Naive thymus-derived CD4-positive, alpha-beta T cell (primary cell): ENCODE measurements at regions not wholly inside any gene's neighbourhood (a gene's known extent, or its start where the extent isn't known, plus 50 kb on each side); places are given as distances from the start of the nearest gene placed in this dataset.
"Not testable (repeated sequence)": the region's sequence is repeated elsewhere in the genome, so short reads cannot be mapped to it uniquely, and the experiment has no call there.

ENCODE experiments used
- ATAC-seq: fragments of 150-1000 bp; cut with Tn5 transposase; 2 replicates; pipeline ENCODE4 v1.10.0; 2021; ENCODE audit warnings: mild to moderate bottlenecking, moderate library complexity
- CTCF ChIA-PET: fragments of 350-600 bp; sonication (Branson Sonifier 250); formaldehyde crosslinking; loops from one replicate; lab custom pipeline; 2021; ENCODE audit warnings: antibody characterized with exemption; lab: Charles Lee
- POLR2A ChIA-PET: fragments of 350-600 bp; sonication (Branson Sonifier 250); formaldehyde crosslinking; loops from one replicate; lab custom pipeline; 2021; ENCODE audit warnings: antibody characterized with exemption, inconsistent platforms; lab: Charles Lee
- DNase-seq, 9 donors: peaks; one replicate each; pipeline versions ENCODE4 v3.0.0 to v3.0.0-alpha.2; 2020 to 2022; ENCODE audit warnings: mixed read lengths in 1 of 9
- H3K27ac ChIP-seq: one replicate; pipeline ENCODE4 v1.7.0; 2013; ENCODE audit warnings: mild to moderate bottlenecking, low read depth, low read length, moderate library complexity
- H3K27me3 ChIP-seq, 2 donors: one replicate each; pipeline ENCODE4 v1.7.0; 2013; ENCODE audit warnings: low read length in 2 of 2, mild to moderate bottlenecking in 2 of 2, moderate library complexity in 2 of 2; ENCODE audit not compliant: control insufficient read depth in 2 of 2, insufficient read depth in 2 of 2
- H3K36me3 ChIP-seq, 3 experiments: 1 replicate in 2 of 3; 2 replicates in 1 of 3; pipeline ENCODE4 v1.7.0; 2013; ENCODE audit warnings: low read length in 3 of 3, mild to moderate bottlenecking in 3 of 3, moderate library complexity in 1 of 3; ENCODE audit not compliant: insufficient read depth in 3 of 3, control insufficient read depth in 2 of 3
- H3K4me1 ChIP-seq, 2 donors: one replicate each; pipeline ENCODE4 v1.7.0; 2013; ENCODE audit warnings: low read length in 2 of 2, mild to moderate bottlenecking in 2 of 2, moderate library complexity in 1 of 2; ENCODE audit not compliant: control insufficient read depth in 2 of 2, insufficient read depth in 2 of 2
- H3K4me3 ChIP-seq: 2 replicates; pipeline ENCODE4 v1.7.0; 2013; ENCODE audit warnings: mild to moderate bottlenecking, low read length
- H3K9me3 ChIP-seq, 3 experiments: 1 replicate in 2 of 3; 2 replicates in 1 of 3; pipeline ENCODE4 v1.7.0; 2013; ENCODE audit warnings: low read length in 3 of 3; ENCODE audit not compliant: control insufficient read depth in 2 of 3
- H3K27ac Mint-ChIP-seq, 9 donors: one replicate each; pipeline ENCODE4 v1.8.0; 2020 to 2022; ENCODE audit warnings: mixed read lengths in 9 of 9, mild to moderate bottlenecking in 8 of 9, moderate library complexity in 5 of 9, inconsistent platforms in 2 of 9
- H3K27me3 Mint-ChIP-seq, 5 donors: one replicate each; pipeline ENCODE4 v1.8.0; 2021 to 2022; ENCODE audit warnings: mixed read lengths in 5 of 5, mild to moderate bottlenecking in 1 of 5
- H3K36me3 Mint-ChIP-seq, 5 donors: one replicate each; pipeline ENCODE4 v1.8.0; 2020 to 2022; ENCODE audit warnings: mixed read lengths in 5 of 5, mild to moderate bottlenecking in 3 of 5, inconsistent platforms in 1 of 5
- H3K4me1 Mint-ChIP-seq, 7 donors: one replicate each; pipeline ENCODE4 v1.8.0; 2020 to 2022; ENCODE audit warnings: mixed read lengths in 7 of 7, mild to moderate bottlenecking in 3 of 7, inconsistent platforms in 1 of 7
- H3K4me3 Mint-ChIP-seq, 10 donors: one replicate each; pipeline ENCODE4 v1.8.0; 2020 to 2022; ENCODE audit warnings: mild to moderate bottlenecking in 10 of 10, mixed read lengths in 10 of 10, moderate library complexity in 6 of 10, inconsistent platforms in 2 of 10
- H3K9me3 Mint-ChIP-seq, 11 donors: one replicate each; pipeline ENCODE4 v1.8.0; 2020 to 2022; ENCODE audit warnings: mixed read lengths in 11 of 11, mild to moderate bottlenecking in 4 of 11, inconsistent platforms in 1 of 11, moderate library complexity in 1 of 11
- intact Hi-C, 2 donors: fragments of 100-400 bp; cut with micrococcal nuclease; formaldehyde crosslinking; loops; one replicate each; pipeline ENCODE4 v1.15.1; 2023

DNA sequence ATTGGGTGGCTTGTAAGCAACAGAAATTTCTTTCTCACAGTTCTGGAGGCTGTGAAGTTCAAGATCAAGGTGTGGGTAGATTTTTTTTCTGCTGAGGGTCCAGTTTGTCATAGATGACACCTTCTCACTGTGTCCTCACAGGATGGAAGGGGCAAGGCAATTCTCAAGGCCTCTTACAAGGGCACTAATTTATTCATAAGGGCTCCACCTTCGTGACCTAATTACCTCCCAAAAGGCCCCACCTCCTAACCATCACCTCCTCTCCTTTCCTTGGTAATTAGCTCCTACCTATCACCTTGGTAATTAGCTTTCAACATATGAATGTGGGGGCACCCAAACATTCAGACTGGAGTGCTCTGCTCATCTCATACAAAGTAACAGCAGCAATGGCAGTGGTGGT lies 92.3 kb upstream of the CD44 start:
- H3K27me3 Mint-ChIP-seq = peaks cover 0 to 8% (median 0%) of the 10 kb centered on the region in 5 donors
- DNase-seq (peak in 1 of 9 donors; percentile 21), ATAC-seq (no peak)
- intact Hi-C loops = loop anchor here (1.0 to 5.0 kb wide), 4 partner anchors 13 to 129 kb away; partner anchors contain the start of genes APIP (in 1 of the 2) and PDHX (in 1 of the 2)
- CTCF ChIA-PET = interaction anchor here (0.9 to 1.9 kb wide), 5 partner anchors 17 to 126 kb away, joined by 3 to 8 read pairs (median 5); no protein-coding TSS in a partner anchor
- H3K4me1 Mint-ChIP-seq = peaks cover 62 to 99% (median 95%) of the 10 kb centered on the region in 7 donors
- peaks cover 0 to 35% (median 0%) of the 10 kb centered on the region in 5 donors for H3K36me3 Mint-ChIP-seq
- peak overlapping the region; percentile 2 for H3K4me3 ChIP-seq
- peak overlapping the region; percentile 90 to 100 (median 99) for H3K27ac Mint-ChIP-seq
- H3K4me1 ChIP-seq = peaks cover 44 to 88% of the 10 kb centered on the region in 2 donors
- H3K9me3 ChIP-seq = no peaks in the 10 kb centered on the region
- POLR2A ChIA-PET = interaction anchor here (0.6 to 6.6 kb wide), 19 partner anchors 12 to 147 kb away, joined by 3 to 75 read pairs (median 6); partner anchors contain the start of gene CD44
- peak overlapping the region; percentile 89 for H3K27ac ChIP-seq
- no peaks in the 10 kb centered on the region for H3K27me3 ChIP-seq
- H3K9me3 Mint-ChIP-seq = peaks cover 0 to 17% (median 0%) of the 10 kb centered on the region in 11 donors
- no peaks in the 10 kb centered on the region for H3K36me3 ChIP-seq
- peak overlapping the region in 9 of 10 donors; percentile 27 to 84 (median 72) for H3K4me3 Mint-ChIP-seq

DNA sequence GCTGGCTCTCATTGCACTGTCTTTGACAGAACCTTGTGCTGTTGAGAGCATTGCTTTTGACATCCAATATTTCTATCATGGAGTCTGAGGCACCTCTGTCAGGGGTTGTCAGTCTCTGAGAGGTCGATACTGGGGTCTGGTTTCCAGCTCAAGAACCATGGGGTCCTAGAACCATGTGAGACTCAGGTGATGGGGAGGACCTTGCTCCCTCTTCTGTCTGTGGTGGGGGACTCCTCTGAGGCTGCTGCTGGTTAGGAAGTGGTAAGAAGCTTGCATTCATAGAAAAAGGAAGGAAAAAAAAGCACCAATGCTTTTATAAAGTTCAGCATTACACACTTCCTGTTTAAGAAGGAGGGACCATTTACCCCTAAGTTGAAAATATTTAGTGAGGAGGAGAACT lies 91.8 kb upstream of the CD44 start:
- peaks cover 0 to 7% (median 0%) of the 10 kb centered on the region in 5 donors for H3K27me3 Mint-ChIP-seq
- H3K36me3 Mint-ChIP-seq = peaks cover 0 to 35% (median 1%) of the 10 kb centered on the region in 5 donors
- H3K27ac Mint-ChIP-seq = peak overlapping the region; percentile 90 to 100 (median 99)
- ChIA-PET CTCF (interaction anchor here (0.6 to 1.3 kb wide), 9 partner anchors 18 to 345 kb away, joined by 3 to 8 read pairs (median 3); no protein-coding TSS in a partner anchor), POLR2A (interaction anchor here (0.6 to 5.5 kb wide), 19 partner anchors 11 to 187 kb away, joined by 3 to 66 read pairs (median 5); partner anchors contain the start of gene CD44)
- peak overlapping the region; percentile 27 to 84 (median 71) for H3K4me3 Mint-ChIP-seq
- Histone ChIP-seq H3K27me3 (no peaks in the 10 kb centered on the region), H3K27ac (peak overlapping the region; percentile 89), H3K4me1 (peaks cover 44 to 87% of the 10 kb centered on the region in 2 donors), H3K36me3 (no peaks in the 10 kb centered on the region), H3K9me3 (no peaks in the 10 kb centered on the region), H3K4me3 (no peak overlapping the region)
- DNase-seq (peak in 8 of 9 donors; percentile 47 to 88 (median 84)), ATAC-seq (peak; percentile 79)
- peaks cover 0 to 17% (median 0%) of the 10 kb centered on the region in 11 donors for H3K9me3 Mint-ChIP-seq
- peaks cover 66 to 99% (median 95%) of the 10 kb centered on the region in 7 donors for H3K4me1 Mint-ChIP-seq
- intact Hi-C loops = loop anchor here (1.0 to 5.0 kb wide), 4 partner anchors 12 to 130 kb away; partner anchors contain the start of genes APIP (in 1 of the 2) and PDHX (in 1 of the 2)

DNA sequence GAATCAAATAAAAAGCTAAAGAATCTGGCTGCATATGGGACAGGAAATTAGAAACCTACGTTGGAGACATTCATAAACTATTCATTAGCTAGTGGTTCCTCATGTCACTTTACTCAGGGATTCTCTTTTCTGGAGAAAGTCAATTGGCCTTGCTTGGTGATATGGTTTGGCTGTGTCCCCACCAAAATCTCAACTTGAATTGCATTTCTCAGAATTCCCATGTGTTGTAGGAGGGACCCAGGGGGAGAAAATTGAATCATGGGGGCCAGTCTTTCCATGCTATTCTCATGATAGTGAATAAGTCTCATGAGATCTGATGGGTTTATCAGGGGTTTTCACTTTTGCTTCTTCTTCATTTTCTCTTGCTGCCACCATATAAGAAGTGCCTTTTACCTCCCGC lies 91.2 kb upstream of the CD44 start:
- no peak overlapping the region for H3K4me3 ChIP-seq
- no peaks in the 10 kb centered on the region for H3K36me3 ChIP-seq
- no peaks in the 10 kb centered on the region for H3K27me3 ChIP-seq
- Mint-ChIP-seq H3K36me3 (peaks cover 0 to 39% (median 4%) of the 10 kb centered on the region in 5 donors), H3K27me3 (peaks cover 0 to 6% (median 0%) of the 10 kb centered on the region in 5 donors), H3K4me3 (peak overlapping the region; percentile 27 to 84 (median 72)), H3K9me3 (peaks cover 0 to 21% (median 0%) of the 10 kb centered on the region in 11 donors), H3K4me1 (peaks cover 66 to 99% (median 95%) of the 10 kb centered on the region in 7 donors), H3K27ac (peak overlapping the region; percentile 90 to 100 (median 99))
- H3K27ac ChIP-seq = peak overlapping the region; percentile 89
- intact Hi-C loops = loop anchor here (1.0 to 5.0 kb wide), 4 partner anchors 12 to 130 kb away; partner anchors contain the start of genes APIP (in 1 of the 2) and PDHX (in 1 of the 2)
- H3K4me1 ChIP-seq = peaks cover 44 to 82% of the 10 kb centered on the region in 2 donors
- no peaks in the 10 kb centered on the region for H3K9me3 ChIP-seq
- POLR2A ChIA-PET = interaction anchor here (0.7 to 5.5 kb wide), 17 partner anchors 11 to 187 kb away, joined by 3 to 66 read pairs (median 5); partner anchors contain the start of gene CD44
- CTCF ChIA-PET = interaction anchor here (0.6 to 1.3 kb wide), 7 partner anchors 18 to 344 kb away, joined by 3 to 8 read pairs (median 3); no protein-coding TSS in a partner anchor
- DNase-seq = no peak
- ATAC-seq = no peak

GRCh38 chr11:35048346-35048745 lies 90.6 kb upstream of the CD44 start:
- H3K27ac Mint-ChIP-seq = peak overlapping the region; percentile 90 to 100 (median 99)
- H3K9me3 Mint-ChIP-seq = peaks cover 0 to 23% (median 0%) of the 10 kb centered on the region in 11 donors
- not testable (repeated sequence) for H3K36me3 ChIP-seq, H3K9me3 ChIP-seq, DNase-seq, ATAC-seq, H3K27me3 ChIP-seq, H3K4me3 ChIP-seq, H3K27me3 Mint-ChIP-seq
- intact Hi-C loops = loop anchor here in 1 of 2 donors (5.0 kb wide), 1 partner anchor 131 kb away; the partner anchor contains the start of genes APIP and PDHX
- H3K36me3 Mint-ChIP-seq = peaks cover 0 to 44% (median 4%) of the 10 kb centered on the region in 5 donors
- peaks cover 66 to 97% (median 91%) of the 10 kb centered on the region in 7 donors for H3K4me1 Mint-ChIP-seq
- Histone ChIP-seq H3K27ac (peak overlapping the region; percentile 89), H3K4me1 (peaks cover 44 to 78% of the 10 kb centered on the region in 2 donors)
- CTCF ChIA-PET = interaction anchor here (1.6 kb wide), 1 partner anchor 115 kb away, joined by 5 read pairs; no protein-coding TSS in a partner anchor
- peak overlapping the region; percentile 45 to 84 (median 72) for H3K4me3 Mint-ChIP-seq
- POLR2A ChIA-PET = interaction anchor here (1.4 to 5.5 kb wide), 6 partner anchors 10 to 115 kb away, joined by 5 to 66 read pairs (median 17); partner anchors contain the start of gene CD44

DNA sequence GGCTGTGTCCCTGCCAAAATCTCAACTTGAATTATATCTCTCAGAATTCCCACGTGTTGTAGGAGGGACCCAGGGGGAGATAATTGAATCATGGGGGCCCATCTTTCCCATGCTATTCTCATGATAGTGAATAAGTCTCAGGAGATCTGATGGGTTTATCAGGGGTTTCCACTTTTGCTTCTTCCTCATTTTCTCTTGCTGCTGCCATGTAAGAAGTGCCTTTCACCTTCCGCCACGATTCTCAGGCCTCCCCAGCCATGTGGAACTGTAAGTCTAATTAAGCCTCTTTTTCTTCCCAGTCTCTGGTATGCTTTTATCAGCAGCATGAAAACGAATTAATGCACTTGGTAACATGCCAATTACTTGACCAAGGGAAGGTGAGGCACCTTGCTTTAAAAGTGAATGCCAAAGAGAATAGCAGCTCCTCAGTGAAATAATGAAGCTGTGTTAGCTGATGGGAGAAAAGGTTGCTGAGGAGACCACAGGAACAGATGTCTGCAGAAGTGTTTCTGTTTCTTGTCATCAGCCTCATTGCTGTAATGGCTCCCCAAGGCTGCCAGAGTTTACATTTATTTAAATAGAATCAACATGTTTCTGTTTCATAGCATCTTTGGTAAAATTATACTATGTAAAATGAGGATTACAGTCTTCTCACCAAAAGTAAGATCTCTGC lies 89.0 kb upstream of the CD44 start:
- Mint-ChIP-seq H3K4me3 (peak overlapping the region; percentile 76 to 89 (median 82)), H3K27ac (peak overlapping the region; percentile 90 to 100 (median 98)), H3K9me3 (peaks cover 0 to 24% (median 0%) of the 10 kb centered on the region in 11 donors), H3K4me1 (peaks cover 60 to 82% (median 76%) of the 10 kb centered on the region in 7 donors), H3K27me3 (peaks cover 0 to 4% (median 0%) of the 10 kb centered on the region in 5 donors), H3K36me3 (peaks cover 0 to 43% (median 4%) of the 10 kb centered on the region in 5 donors)
- POLR2A ChIA-PET = interaction anchor here (0.6 to 2.8 kb wide), 15 partner anchors 9 to 154 kb away, joined by 3 to 21 read pairs (median 5); partner anchors contain the start of gene CD44
- Histone ChIP-seq H3K27ac (peak overlapping the region; percentile 69), H3K27me3 (no peaks in the 10 kb centered on the region), H3K36me3 (no peaks in the 10 kb centered on the region), H3K4me1 (peaks cover 32 to 61% of the 10 kb centered on the region in 2 donors), H3K4me3 (no peak overlapping the region), H3K9me3 (no peaks in the 10 kb centered on the region)
- DNase-seq (peak in 1 of 9 donors; percentile 14), ATAC-seq (no peak)
- intact Hi-C loops = loop anchor here (2.0 to 5.0 kb wide), 2 partner anchors 17 to 133 kb away; partner anchors contain the start of genes APIP (in 1 of the 2) and PDHX (in 1 of the 2)
- CTCF ChIA-PET = interaction anchor here (0.7 to 2.0 kb wide), 6 partner anchors 9 to 51 kb away, joined by 3 to 5 read pairs (median 4); no protein-coding TSS in a partner anchor
